ENCODE measurements at regions not wholly inside any gene's neighbourhood (a gene's known extent, or its start where the extent isn't known, plus 50 kb on each side); places are given as distances from the start of the nearest gene placed in this dataset.

DNA sequence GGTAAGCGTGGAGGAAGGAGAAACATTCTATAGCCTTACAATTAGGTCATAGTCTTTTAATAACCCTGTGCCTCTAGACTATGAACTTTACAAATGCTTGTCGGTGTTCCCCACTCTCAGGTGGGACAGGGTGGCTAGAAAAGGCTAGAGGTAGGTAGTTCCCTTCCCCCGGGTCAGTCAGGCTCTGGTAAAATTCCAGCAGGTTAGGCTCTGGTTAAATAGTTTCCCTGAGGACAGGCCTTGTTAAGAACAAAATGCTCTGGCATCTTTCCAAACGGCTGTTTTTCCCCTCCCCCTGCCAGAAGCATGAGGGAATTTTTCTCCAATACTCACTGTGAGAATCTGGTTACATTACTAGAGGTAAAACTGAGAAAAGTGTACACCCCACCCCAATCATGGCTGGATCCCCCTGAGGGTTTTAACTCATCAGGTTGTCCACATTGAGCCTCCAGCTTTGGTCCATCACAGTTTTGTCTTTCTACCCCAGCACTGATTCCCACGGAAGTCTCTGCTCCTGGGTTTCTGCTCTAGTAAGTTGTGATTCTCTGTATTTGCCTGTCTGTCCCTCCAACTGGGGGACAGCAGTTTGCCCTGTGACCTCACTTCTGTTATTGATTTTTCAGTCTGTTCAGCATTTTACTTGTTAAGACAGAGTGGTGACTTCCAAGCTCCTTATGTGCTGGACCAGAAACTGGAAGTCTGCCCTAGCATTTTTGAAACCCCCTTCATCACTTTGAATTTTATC lies 84.7 kb upstream of the ADGRF1 start:
- POLR2A ChIA-PET = no interaction called here
- H3K9me3 Mint-ChIP-seq = no peaks in the 10 kb centered on the region
- no peak for DNase-seq
- no peaks in the 10 kb centered on the region for H3K4me1 Mint-ChIP-seq
- H3K27ac Mint-ChIP-seq = no peak overlapping the region
- H3K27me3 Mint-ChIP-seq = peaks cover 1% of the 10 kb centered on the region
- no peaks in the 10 kb centered on the region for H3K36me3 Mint-ChIP-seq (ENCODE audit: low read depth)
- CTCF ChIA-PET = no interaction called here
- H3K4me3 Mint-ChIP-seq = no peak overlapping the region

DNA sequence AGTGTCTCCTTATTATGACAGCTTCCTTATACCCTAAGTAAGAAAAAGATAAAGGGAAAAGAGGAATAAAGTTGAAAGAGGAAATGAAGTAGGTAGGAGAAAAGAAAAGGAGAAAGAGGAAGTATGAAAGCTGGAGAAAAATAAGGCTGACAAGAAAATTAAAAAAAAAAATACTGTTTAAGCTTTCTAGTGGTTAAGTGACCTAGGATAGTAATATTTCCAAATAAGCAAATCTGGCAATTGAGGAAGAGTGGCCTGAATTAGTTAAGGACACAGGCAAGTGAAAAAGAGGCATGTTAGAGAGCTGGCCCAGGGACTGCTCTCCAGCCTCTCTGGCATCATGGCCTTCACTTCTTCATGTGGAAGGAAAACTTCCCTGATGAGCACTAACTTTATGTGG lies 76.5 kb upstream of the ADGRF1 start:
- no peak overlapping the region for H3K4me3 Mint-ChIP-seq
- no peaks in the 10 kb centered on the region for H3K4me1 Mint-ChIP-seq
- POLR2A ChIA-PET = no interaction called here
- CTCF ChIA-PET = no interaction called here
- no peak overlapping the region for H3K27ac Mint-ChIP-seq
- H3K27me3 Mint-ChIP-seq = peaks cover 2% of the 10 kb centered on the region
- no peaks in the 10 kb centered on the region for H3K36me3 Mint-ChIP-seq (ENCODE audit: low read depth)
- no peak for DNase-seq
- H3K9me3 Mint-ChIP-seq = no peaks in the 10 kb centered on the region

DNA sequence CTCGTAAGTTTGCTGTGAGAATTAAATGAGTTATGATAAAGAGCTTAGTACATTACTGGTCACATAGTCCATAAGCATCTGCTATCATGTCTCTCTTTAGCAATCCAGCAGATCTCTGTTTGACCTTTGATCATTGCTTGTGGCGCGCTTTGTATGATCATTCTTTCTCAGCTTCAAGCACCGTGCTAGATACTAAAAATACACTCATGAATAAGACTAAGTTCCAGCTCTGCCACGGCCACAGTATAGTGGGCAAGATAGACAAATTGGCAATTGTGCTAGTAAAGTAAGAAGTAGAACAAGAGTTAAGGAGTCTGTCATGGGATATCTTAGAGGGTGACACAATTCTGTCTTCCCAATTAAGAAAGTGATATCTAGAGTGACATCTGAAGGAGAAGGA lies 75.2 kb upstream of the ADGRF1 start:
- Mint-ChIP-seq H3K4me1 (no peaks in the 10 kb centered on the region), H3K27me3 (peaks cover 2% of the 10 kb centered on the region), H3K27ac (no peak overlapping the region), H3K4me3 (no peak overlapping the region), H3K9me3 (no peaks in the 10 kb centered on the region), H3K36me3 (ENCODE audit: low read depth) (no peaks in the 10 kb centered on the region)
- ChIA-PET CTCF (no interaction called here), POLR2A (no interaction called here)
- no peak for DNase-seq

DNA sequence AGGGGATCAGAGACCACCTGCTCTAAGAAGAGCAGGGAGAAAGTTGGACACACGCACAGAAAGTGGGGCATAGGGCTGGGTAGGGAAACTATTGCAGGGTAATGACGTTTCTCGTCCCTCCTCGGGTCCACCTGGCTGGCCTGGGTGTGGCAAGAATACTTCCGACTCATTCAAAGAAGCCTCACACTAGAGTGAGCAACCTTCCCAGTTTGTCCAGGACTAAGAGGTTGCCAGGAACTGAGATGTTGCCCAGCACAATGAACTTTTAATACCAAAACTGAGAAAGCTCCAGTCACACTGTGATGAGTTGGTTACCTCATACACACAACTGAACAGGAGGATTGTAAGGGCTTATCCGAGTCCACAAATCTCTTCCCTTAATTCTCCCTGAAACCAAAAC lies 74.5 kb upstream of the ADGRF1 start:
- ChIA-PET POLR2A (no interaction called here), CTCF (no interaction called here)
- DNase-seq = no peak
- Mint-ChIP-seq H3K27ac (no peak overlapping the region), H3K27me3 (peaks cover 2% of the 10 kb centered on the region), H3K36me3 (ENCODE audit: low read depth) (no peaks in the 10 kb centered on the region), H3K4me3 (no peak overlapping the region), H3K9me3 (no peaks in the 10 kb centered on the region), H3K4me1 (no peaks in the 10 kb centered on the region)

DNA sequence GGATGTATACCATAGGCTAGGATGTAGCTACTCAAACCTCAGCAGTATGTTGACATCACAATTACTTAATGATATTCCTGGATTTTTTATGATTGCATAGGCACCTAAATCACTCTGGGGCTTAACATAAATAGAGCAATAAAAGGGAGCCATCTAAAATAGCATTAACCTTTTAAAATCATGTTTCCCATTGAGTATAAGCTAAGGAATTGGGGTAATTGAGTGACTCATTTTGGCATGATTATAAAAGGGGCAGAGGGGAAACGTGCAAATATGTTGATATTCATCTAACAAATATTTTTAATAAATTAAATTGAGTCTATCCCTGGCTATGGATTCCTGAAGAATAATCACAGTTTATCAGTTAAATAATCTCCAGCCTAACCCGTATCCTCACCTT lies 74.0 kb upstream of the ADGRF1 start:
- DNase-seq = no peak
- POLR2A ChIA-PET = no interaction called here
- H3K27me3 Mint-ChIP-seq = peaks cover 2% of the 10 kb centered on the region
- no peaks in the 10 kb centered on the region for H3K4me1 Mint-ChIP-seq
- H3K4me3 Mint-ChIP-seq = no peak overlapping the region
- no peaks in the 10 kb centered on the region for H3K9me3 Mint-ChIP-seq
- no peak overlapping the region for H3K27ac Mint-ChIP-seq
- CTCF ChIA-PET = no interaction called here
- H3K36me3 Mint-ChIP-seq (ENCODE audit: low read depth) = no peaks in the 10 kb centered on the region

DNA sequence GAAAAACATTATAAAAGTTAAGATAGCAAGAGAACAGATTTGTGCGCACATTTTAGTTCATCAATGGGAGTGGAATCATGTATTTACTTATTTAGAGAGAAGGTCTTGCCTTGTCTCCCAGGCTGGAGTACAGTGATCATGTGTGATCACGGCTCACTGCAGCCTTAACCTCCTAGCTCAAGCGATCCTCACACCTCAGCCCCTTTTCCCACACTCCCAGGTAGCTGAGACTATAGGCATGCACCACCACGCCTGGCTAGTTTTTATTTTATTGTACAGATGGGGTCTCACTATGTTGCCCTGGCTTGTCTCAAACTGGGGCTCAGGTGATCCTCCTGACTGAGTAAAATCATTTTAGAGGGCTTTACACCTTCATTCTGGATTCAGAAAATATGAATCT lies 72.3 kb upstream of the ADGRF1 start:
- no peaks in the 10 kb centered on the region for H3K36me3 Mint-ChIP-seq (ENCODE audit: low read depth)
- CTCF ChIA-PET = no interaction called here
- no peaks in the 10 kb centered on the region for H3K4me1 Mint-ChIP-seq
- H3K27me3 Mint-ChIP-seq = peaks cover 2% of the 10 kb centered on the region
- H3K4me3 Mint-ChIP-seq = no peak overlapping the region
- no peak for DNase-seq
- H3K9me3 Mint-ChIP-seq = no peaks in the 10 kb centered on the region
- no peak overlapping the region for H3K27ac Mint-ChIP-seq
- POLR2A ChIA-PET = no interaction called here

DNA sequence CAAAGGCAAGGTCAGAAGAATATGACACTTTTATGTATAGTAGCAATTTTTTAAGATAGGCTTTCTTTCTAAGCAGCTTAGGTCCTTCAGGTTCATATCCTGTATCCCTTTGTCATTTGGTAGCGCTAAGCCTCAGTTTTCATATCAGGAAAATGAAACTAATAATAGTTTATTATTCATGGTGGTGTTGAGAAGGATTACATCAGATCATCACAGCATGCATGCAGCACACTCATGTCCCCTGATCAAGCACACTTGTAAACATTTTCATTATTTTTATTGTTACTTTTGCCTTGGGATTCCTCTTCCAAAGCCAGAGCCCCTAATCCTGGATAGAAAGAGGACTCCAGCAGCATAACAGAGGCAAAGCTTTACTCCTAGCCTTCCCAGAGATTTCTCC lies 70.2 kb upstream of the ADGRF1 start:
- ChIA-PET CTCF (no interaction called here), POLR2A (no interaction called here)
- Mint-ChIP-seq H3K36me3 (ENCODE audit: low read depth) (no peaks in the 10 kb centered on the region), H3K27me3 (peaks cover 2% of the 10 kb centered on the region), H3K9me3 (no peaks in the 10 kb centered on the region), H3K4me3 (no peak overlapping the region), H3K27ac (no peak overlapping the region), H3K4me1 (no peaks in the 10 kb centered on the region)
- no peak for DNase-seq

DNA sequence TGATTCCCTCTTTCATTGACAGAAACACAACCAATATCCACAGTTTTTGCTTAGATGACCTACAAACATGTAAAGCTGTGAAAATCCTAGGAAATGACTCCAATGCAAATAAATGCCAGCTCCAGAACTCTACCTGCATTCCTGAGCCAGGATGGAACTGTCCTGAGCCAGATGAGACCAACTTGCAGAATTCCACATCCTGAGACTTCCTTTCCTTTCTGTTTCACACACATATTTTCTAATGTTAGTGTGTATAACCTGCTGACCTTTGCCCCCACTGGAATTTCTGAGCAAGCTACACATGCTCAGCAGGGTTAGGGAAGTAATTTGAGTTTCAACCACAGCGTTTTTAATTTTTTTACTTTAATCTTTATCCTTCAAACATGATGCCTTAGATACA lies 69.6 kb upstream of the ADGRF1 start:
- POLR2A ChIA-PET = no interaction called here

DNA sequence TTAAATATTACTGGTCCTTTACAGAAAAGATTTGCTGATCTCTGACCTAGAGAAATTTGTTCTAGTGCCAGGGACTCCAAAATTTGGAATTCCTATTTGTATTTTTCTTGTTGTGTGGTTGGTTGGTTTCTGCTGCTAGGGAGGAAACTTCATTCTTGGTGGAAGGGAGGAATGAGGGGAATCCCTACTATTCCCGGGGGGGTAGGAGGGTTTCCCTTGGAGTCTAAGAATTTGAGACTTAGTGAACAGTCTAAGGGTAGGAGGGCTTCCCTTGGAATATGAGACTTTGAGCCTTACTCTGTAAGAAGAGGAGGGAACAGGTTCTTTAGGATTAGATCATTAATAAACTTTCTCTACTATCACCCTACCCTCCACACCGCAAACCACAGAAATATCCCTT lies 67.1 kb upstream of the ADGRF1 start:
- H3K27ac Mint-ChIP-seq = no peak overlapping the region
- POLR2A ChIA-PET = no interaction called here
- CTCF ChIA-PET = no interaction called here
- peaks cover 1% of the 10 kb centered on the region for H3K27me3 Mint-ChIP-seq
- no peaks in the 10 kb centered on the region for H3K36me3 Mint-ChIP-seq (ENCODE audit: low read depth)
- no peak overlapping the region for H3K4me3 Mint-ChIP-seq
- no peaks in the 10 kb centered on the region for H3K4me1 Mint-ChIP-seq
- no peak for DNase-seq
- H3K9me3 Mint-ChIP-seq = no peaks in the 10 kb centered on the region

More for the DNA sequence above, 69.6 kb upstream of the ADGRF1 start:
- CTCF ChIA-PET = no interaction called here
- H3K4me1 Mint-ChIP-seq = no peaks in the 10 kb centered on the region
- no peak overlapping the region for H3K4me3 Mint-ChIP-seq
- H3K27ac Mint-ChIP-seq = no peak overlapping the region
- no peaks in the 10 kb centered on the region for H3K36me3 Mint-ChIP-seq (ENCODE audit: low read depth)
- H3K9me3 Mint-ChIP-seq = no peaks in the 10 kb centered on the region
- no peak for DNase-seq
- H3K27me3 Mint-ChIP-seq = peaks cover 2% of the 10 kb centered on the region

DNA sequence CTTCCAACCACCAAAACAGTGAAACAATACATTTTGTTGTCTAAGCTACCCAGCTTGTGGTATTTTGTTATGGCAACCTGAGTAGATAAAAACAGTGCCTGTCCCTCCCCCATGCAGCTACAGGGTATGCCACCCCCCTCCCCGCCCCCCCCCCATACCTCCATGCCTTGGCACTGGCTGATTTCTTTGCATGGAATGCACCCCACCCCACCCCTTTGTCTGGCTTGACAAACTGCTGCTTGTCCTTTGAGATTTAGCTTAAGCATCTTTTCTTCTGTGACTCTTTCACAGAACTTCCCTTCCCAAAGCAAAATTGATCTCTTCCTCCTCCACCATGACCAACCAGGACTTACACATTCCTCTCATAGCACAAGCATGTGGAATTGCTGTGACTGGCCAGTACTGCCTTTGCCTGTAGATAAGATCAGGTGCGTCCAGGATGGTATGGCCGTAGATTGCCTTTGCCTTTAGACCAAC lies 64.6 kb upstream of the ADGRF1 start:
- Mint-ChIP-seq H3K4me3 (no peak overlapping the region), H3K4me1 (no peaks in the 10 kb centered on the region), H3K27me3 (no peaks in the 10 kb centered on the region), H3K36me3 (ENCODE audit: low read depth) (no peaks in the 10 kb centered on the region), H3K27ac (no peak overlapping the region), H3K9me3 (no peaks in the 10 kb centered on the region)
- no peak for DNase-seq
- ChIA-PET CTCF (interaction anchor here (1.4 kb wide), 1 partner anchor 9 kb away, joined by 5 read pairs; no protein-coding TSS in a partner anchor), POLR2A (no interaction called here)

DNA sequence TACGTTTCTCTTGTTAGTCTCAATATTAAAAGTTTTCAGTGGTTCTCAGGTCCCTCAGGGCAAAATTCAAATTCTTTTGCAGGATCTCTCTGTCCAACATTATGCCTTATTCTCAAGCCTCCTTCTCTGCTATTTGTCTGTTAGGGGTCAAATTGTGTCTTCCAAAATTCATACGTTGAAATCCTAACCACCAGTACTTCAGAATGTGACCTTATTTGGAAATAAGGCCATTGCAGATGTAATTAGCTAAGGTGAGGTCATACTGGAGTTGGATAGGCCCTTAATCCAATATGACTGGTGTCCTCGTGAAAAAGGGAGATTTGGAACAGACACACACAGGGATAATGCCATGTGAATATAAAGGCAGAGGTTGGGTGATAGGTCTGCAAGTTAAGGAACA lies 64.1 kb upstream of the ADGRF1 start:
- no peaks in the 10 kb centered on the region for H3K27me3 Mint-ChIP-seq
- no peak overlapping the region for H3K27ac Mint-ChIP-seq
- DNase-seq = no peak
- no peaks in the 10 kb centered on the region for H3K36me3 Mint-ChIP-seq (ENCODE audit: low read depth)
- CTCF ChIA-PET = interaction anchor here (1.4 kb wide), 1 partner anchor 9 kb away, joined by 5 read pairs; no protein-coding TSS in a partner anchor
- no peak overlapping the region for H3K4me3 Mint-ChIP-seq
- H3K4me1 Mint-ChIP-seq = no peaks in the 10 kb centered on the region
- POLR2A ChIA-PET = no interaction called here
- no peaks in the 10 kb centered on the region for H3K9me3 Mint-ChIP-seq

DNA sequence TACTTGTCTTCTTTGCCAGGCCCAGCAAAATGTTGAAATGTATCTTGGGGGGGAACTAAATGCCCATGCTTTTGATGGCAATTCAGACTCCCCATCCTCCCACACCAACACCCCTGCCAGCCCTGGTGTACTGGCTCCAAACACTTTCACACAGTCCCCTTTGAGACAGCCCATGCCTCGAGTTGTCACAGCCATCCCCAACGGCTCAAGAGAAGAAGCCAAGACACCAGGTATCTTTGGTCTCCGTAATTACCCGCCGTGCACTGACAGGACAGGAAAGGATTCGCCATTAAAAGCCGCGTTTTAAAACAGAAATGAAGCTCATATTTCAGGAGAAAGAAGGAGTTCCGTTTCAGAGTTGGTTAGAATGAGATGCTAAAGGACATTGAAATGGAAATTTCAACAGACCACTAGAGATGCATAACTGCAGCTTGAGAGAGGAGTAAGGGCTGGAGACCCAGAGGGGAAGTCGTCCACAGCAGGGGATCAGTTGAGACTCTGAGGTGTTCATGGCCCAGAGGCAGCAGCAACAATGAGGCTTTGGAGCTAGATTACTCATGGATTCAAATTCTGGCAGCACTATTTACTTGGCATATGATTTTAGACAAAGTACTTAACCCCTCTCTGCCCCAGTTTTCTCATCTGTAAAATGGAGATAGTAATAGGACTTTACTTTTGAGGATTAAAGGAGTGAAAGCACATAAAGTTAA lies 63.5 kb upstream of the ADGRF1 start:
- DNase-seq = no peak
- no peak overlapping the region for H3K4me3 Mint-ChIP-seq
- no peaks in the 10 kb centered on the region for H3K36me3 Mint-ChIP-seq (ENCODE audit: low read depth)
- POLR2A ChIA-PET = no interaction called here
- H3K27me3 Mint-ChIP-seq = no peaks in the 10 kb centered on the region
- CTCF ChIA-PET = interaction anchor here (1.4 kb wide), 1 partner anchor 8 kb away, joined by 5 read pairs; no protein-coding TSS in a partner anchor
- no peaks in the 10 kb centered on the region for H3K4me1 Mint-ChIP-seq
- H3K9me3 Mint-ChIP-seq = no peaks in the 10 kb centered on the region
- H3K27ac Mint-ChIP-seq = no peak overlapping the region

DNA sequence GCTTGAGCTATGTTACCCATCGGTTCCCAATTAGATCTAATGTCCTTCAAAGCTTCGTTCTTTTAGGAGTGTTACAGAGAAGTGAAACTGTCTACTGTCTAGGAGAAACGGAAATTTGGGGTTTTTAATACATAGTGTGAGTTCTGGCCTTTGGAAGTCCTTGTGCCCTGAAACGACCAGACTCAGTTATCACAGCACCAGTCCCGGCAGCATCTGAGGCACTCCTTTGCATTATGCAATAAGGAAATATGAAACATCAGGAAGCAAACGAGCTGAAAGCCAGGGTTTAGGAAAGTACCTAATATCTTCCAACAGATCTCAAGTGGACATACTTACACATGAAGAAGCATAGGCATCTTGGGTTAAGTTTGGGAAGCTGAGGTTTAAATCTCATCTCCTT lies 61.8 kb upstream of the ADGRF1 start:
- Mint-ChIP-seq H3K4me1 (no peaks in the 10 kb centered on the region), H3K27ac (no peak overlapping the region), H3K9me3 (no peaks in the 10 kb centered on the region), H3K36me3 (ENCODE audit: low read depth) (no peaks in the 10 kb centered on the region), H3K4me3 (no peak overlapping the region), H3K27me3 (no peaks in the 10 kb centered on the region)
- CTCF ChIA-PET = no interaction called here
- no peak for DNase-seq
- POLR2A ChIA-PET = no interaction called here

DNA sequence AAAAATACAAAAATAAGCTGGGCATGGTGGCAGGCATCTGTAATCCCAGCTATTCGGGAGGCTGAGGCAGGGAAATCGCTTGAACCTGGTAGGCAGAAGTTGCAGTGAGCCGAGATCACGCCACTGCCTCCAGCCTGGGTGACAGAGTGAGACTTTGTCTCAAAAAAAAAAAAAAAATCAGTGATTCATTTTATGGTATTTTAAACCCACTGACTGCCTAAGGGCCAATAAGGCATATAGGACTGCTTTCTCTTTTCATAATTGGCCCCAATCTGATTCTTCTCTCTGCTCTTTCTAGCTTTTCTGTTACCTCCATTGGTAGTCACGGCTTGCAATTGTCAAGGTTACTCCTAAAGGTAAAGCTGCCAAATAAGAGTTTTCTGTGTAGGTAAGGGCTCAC lies 60.2 kb upstream of the ADGRF1 start:
- Mint-ChIP-seq H3K36me3 (ENCODE audit: low read depth) (no peaks in the 10 kb centered on the region), H3K9me3 (no peaks in the 10 kb centered on the region), H3K27me3 (no peaks in the 10 kb centered on the region), H3K27ac (no peak overlapping the region), H3K4me1 (no peaks in the 10 kb centered on the region), H3K4me3 (no peak overlapping the region)
- POLR2A ChIA-PET = no interaction called here
- DNase-seq = no peak
- CTCF ChIA-PET = no interaction called here

Data from activated CD4-positive, alpha-beta memory T cell treated with anti-CD3 and anti-CD28 coated beads, Interleukin-2, amount 10 ng/mL, durations not matched to agents 7 days and 5 days (primary cell).